ENCODE measurements at regions not wholly inside any gene's neighbourhood (a gene's known extent, or its start where the extent isn't known, plus 50 kb on each side); places are given as distances from the start of the nearest gene placed in this dataset.

GRCh38 chr4:81687471-81687870 lies 215.8 kb upstream of the RASGEF1B start:
- Histone ChIP-seq H3K4me3 (no peak overlapping the region), H3K4me1 (ENCODE audit: control insufficient read depth in 1 of 2, low read depth in 2 of 2) (peaks cover 3 to 8% of the 10 kb centered on the region in 2 donors), H3K9me3 (no peaks in the 10 kb centered on the region), H3K27ac (no peak overlapping the region), H3K27me3 (replicated peaks; ENCODE audit: insufficient read depth) (no peaks in the 10 kb centered on the region), H3K36me3 (no peaks in the 10 kb centered on the region)
- ATAC-seq (ENCODE audit: insufficient number of reproducible peaks, low FRiP score, low read depth) (no peak), DNase-seq (ENCODE audit: low spot score) (no peak)
- no peak for TF ChIP-seq CTCF (IDR thresholded peaks at IDR 0.05)

- no peak overlapping the region for H3K27ac ChIP-seq
- no peaks in the 10 kb centered on the region for H3K27me3 ChIP-seq (replicated peaks; ENCODE audit: insufficient read depth)
- ATAC-seq (ENCODE audit: insufficient number of reproducible peaks, low FRiP score, low read depth) (no peak), DNase-seq (ENCODE audit: low spot score) (no peak)
- no peak overlapping the region for H3K4me3 ChIP-seq
- H3K4me1 ChIP-seq (ENCODE audit: control insufficient read depth in 1 of 2, low read depth in 2 of 2) = peaks cover 3 to 8% of the 10 kb centered on the region in 2 donors
- H3K9me3 ChIP-seq = no peaks in the 10 kb centered on the region
- H3K36me3 ChIP-seq = no peaks in the 10 kb centered on the region
- TF ChIP-seq CTCF (IDR thresholded peaks at IDR 0.05) = no peak
These were observed 213.4 kb upstream of the RASGEF1B start for GRCh38 chr4:81685104-81685503.

GRCh38 chr4:81684352-81684751 lies 212.6 kb upstream of the RASGEF1B start:
- Histone ChIP-seq H3K4me1 (ENCODE audit: control insufficient read depth in 1 of 2, low read depth in 2 of 2) (peaks cover 3 to 8% of the 10 kb centered on the region in 2 donors), H3K4me3 (no peak overlapping the region), H3K9me3 (no peaks in the 10 kb centered on the region), H3K36me3 (no peaks in the 10 kb centered on the region), H3K27me3 (replicated peaks; ENCODE audit: insufficient read depth) (no peaks in the 10 kb centered on the region), H3K27ac (no peak overlapping the region)
- ATAC-seq (ENCODE audit: insufficient number of reproducible peaks, low FRiP score, low read depth) (no peak), DNase-seq (ENCODE audit: low spot score) (no peak)
- no peak for TF ChIP-seq CTCF (IDR thresholded peaks at IDR 0.05)

- Histone ChIP-seq H3K4me1 (ENCODE audit: control insufficient read depth in 1 of 2, low read depth in 2 of 2) (peaks cover 3 to 8% of the 10 kb centered on the region in 2 donors), H3K36me3 (no peaks in the 10 kb centered on the region), H3K9me3 (no peaks in the 10 kb centered on the region), H3K4me3 (no peak overlapping the region), H3K27ac (no peak overlapping the region), H3K27me3 (replicated peaks; ENCODE audit: insufficient read depth) (no peaks in the 10 kb centered on the region)
- ATAC-seq (ENCODE audit: insufficient number of reproducible peaks, low FRiP score, low read depth) = no peak
- no peak for DNase-seq (ENCODE audit: low spot score)
- TF ChIP-seq CTCF (IDR thresholded peaks at IDR 0.05) = no peak
These were observed 210.8 kb upstream of the RASGEF1B start for GRCh38 chr4:81682492-81682891.

GRCh38 chr4:81679315-81679714 lies 207.6 kb upstream of the RASGEF1B start:
- DNase-seq (ENCODE audit: low spot score) = no peak
- H3K4me1 ChIP-seq (ENCODE audit: control insufficient read depth in 1 of 2, low read depth in 2 of 2) = peaks cover 0 to under 1% of the 10 kb centered on the region in 2 donors
- H3K27me3 ChIP-seq (replicated peaks; ENCODE audit: insufficient read depth) = no peaks in the 10 kb centered on the region
- no peak for TF ChIP-seq CTCF (IDR thresholded peaks at IDR 0.05)
- H3K36me3 ChIP-seq = no peaks in the 10 kb centered on the region
- ATAC-seq (ENCODE audit: insufficient number of reproducible peaks, low FRiP score, low read depth) = no peak
- no peak overlapping the region for H3K4me3 ChIP-seq
- no peak overlapping the region for H3K27ac ChIP-seq
- no peaks in the 10 kb centered on the region for H3K9me3 ChIP-seq

All from thoracic aorta (tissue), 2 donors.